Type B pancreatic cell (in vitro differentiated cells): ENCODE measurements at regions not wholly inside any gene's neighbourhood (a gene's known extent, or its start where the extent isn't known, plus 50 kb on each side); places are given as distances from the start of the nearest gene placed in this dataset.
"Not testable (repeated sequence)": the region's sequence is repeated elsewhere in the genome, so short reads cannot be mapped to it uniquely, and the experiment has no call there.

Experiments
- DNase-seq: peaks from one replicate; pipeline ENCODE4 v3.0.0; 2021; ENCODE audit warnings: mixed read lengths; ENCODE audit not compliant: unreplicated experiment; ENCODE audit errors: extremely low spot score
- H3K27ac Mint-ChIP-seq: 2 replicates; pipeline ENCODE4 v1.8.0; 2021; ENCODE audit warnings: mild to moderate bottlenecking, mixed read lengths
- H3K27me3 Mint-ChIP-seq: 2 replicates; pipeline ENCODE4 v1.8.0; 2021; ENCODE audit warnings: mixed read lengths
- H3K36me3 Mint-ChIP-seq: 2 replicates; pipeline ENCODE4 v1.8.0; 2021; ENCODE audit warnings: mixed read lengths
- H3K4me1 Mint-ChIP-seq: one replicate; pipeline ENCODE4 v1.8.0; 2021; ENCODE audit warnings: mixed read lengths; ENCODE audit not compliant: unreplicated experiment
- H3K4me3 Mint-ChIP-seq: 2 replicates; pipeline ENCODE4 v1.8.0; 2021; ENCODE audit warnings: mild to moderate bottlenecking, mixed read lengths
- H3K9me3 Mint-ChIP-seq: 2 replicates; pipeline ENCODE4 v1.8.0; 2021; ENCODE audit warnings: mixed read lengths
- TF ChIP-seq, protein P1 (sequence below): fragments of 200-600 bp; sonication (generic); conservative IDR thresholded peaks from 2 replicates; pipeline ENCODE4 v1.5.0; 2021; ENCODE audit warnings: antibody characterized with exemption, mild to moderate bottlenecking

DNA sequence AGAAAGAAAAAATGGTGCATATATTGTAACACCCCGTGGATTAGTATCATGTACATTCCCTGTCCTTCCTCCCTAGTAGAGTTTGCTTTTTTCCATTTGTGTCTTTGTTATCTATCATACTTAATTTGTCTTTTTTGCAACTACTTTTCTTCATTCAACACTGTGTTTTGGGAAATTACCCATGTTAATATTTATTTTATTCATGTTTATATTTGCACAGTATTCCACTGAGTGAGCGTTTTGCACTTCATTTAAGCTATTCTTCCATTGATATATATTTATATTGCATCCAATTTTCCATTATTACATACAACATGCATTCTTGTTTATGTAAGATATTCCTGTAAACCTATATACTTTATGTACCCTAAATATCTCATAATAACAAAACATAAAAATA, 57.6 kb upstream of the FAM171A1 start:
- TF ChIP-seq, protein P1, sequence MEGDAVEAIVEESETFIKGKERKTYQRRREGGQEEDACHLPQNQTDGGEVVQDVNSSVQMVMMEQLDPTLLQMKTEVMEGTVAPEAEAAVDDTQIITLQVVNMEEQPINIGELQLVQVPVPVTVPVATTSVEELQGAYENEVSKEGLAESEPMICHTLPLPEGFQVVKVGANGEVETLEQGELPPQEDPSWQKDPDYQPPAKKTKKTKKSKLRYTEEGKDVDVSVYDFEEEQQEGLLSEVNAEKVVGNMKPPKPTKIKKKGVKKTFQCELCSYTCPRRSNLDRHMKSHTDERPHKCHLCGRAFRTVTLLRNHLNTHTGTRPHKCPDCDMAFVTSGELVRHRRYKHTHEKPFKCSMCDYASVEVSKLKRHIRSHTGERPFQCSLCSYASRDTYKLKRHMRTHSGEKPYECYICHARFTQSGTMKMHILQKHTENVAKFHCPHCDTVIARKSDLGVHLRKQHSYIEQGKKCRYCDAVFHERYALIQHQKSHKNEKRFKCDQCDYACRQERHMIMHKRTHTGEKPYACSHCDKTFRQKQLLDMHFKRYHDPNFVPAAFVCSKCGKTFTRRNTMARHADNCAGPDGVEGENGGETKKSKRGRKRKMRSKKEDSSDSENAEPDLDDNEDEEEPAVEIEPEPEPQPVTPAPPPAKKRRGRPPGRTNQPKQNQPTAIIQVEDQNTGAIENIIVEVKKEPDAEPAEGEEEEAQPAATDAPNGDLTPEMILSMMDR: no peak
- no peaks in the 10 kb centered on the region for H3K9me3 Mint-ChIP-seq
- DNase-seq: no peak
- H3K36me3 Mint-ChIP-seq: no peaks in the 10 kb centered on the region
- H3K27ac Mint-ChIP-seq: no peak overlapping the region
- H3K4me3 Mint-ChIP-seq: no peak overlapping the region
- H3K4me1 Mint-ChIP-seq: peaks cover 4% of the 10 kb centered on the region
- H3K27me3 Mint-ChIP-seq: no peaks in the 10 kb centered on the region

DNA sequence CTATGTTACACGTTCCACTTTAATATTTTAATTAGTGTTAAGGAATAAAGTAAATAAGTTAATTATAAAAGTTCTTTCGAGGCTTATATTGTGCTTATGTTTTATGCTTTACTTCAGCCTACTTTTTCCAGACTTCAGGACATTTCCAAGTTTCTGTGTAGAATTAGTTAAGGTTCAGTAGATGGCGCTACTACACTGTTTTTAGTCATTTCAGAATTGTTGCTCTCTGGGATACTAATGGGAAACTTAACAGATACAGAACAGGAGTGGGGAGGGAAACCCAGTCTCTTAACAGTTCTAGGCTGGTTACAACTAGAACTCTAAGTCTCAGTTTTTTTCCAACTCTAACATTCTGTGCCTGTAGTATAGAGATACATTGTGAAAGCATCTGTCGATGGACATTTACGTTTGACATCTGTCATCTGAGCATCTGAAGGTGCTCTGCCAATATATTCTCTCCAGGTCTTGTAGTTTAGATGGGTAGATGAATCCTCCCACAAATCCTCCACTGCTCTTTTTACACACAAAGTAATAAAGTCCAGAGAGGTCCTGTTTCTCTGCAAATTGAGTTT, 56.8 kb upstream of the FAM171A1 start:
- Mint-ChIP-seq H3K27me3 (no peaks in the 10 kb centered on the region), H3K4me3 (no peak overlapping the region), H3K4me1 (peaks cover 4% of the 10 kb centered on the region), H3K27ac (no peak overlapping the region), H3K9me3 (no peaks in the 10 kb centered on the region), H3K36me3 (no peaks in the 10 kb centered on the region)
- TF ChIP-seq, protein P1: peak; percentile 82
- no peak for DNase-seq

DNA sequence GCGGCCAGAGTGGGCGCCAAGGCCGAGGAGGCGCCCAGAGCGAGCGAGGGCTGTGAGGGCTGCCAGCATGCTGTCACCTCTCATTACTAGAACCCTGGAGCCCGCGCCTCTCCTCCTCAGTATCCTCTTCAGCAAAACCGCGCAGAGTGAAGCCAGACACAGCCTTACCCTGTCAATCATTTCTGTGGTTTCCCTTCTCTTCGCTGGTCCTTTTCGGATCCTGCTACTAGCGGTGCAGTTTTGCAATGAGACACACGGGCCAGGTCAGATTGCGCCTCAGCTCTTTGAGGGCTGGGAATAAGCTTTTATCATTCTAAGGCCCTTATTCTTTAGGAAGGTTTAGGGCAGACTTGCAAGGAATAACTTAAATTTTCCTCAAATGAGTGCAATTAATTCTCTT, 55.5 kb upstream of the FAM171A1 start:
- Mint-ChIP-seq H3K27me3 (no peaks in the 10 kb centered on the region), H3K9me3 (no peaks in the 10 kb centered on the region), H3K4me1 (no peaks in the 10 kb centered on the region), H3K36me3 (no peaks in the 10 kb centered on the region), H3K4me3 (no peak overlapping the region), H3K27ac (no peak overlapping the region)
- TF ChIP-seq, protein P1: no peak
- no peak for DNase-seq

DNA sequence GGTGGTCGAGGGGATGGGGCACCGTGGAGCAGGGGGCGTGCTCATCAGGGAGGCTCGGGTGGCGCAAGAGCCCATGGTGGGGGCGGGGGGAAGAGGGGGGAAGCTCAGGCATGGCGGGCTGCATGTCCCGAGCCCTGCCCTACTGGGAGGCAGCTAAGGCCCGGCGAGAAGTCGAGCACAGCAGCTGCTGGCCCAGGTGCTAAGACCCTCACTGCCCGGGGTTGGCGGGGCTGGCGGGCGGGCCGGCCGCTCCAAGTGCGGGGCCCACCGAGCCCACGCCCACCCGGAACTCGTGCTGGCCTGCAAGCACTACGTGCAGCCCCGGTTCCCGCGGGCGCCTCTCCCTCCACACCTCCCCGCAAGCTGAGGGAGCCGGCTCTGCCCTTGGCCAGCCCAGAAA, 55.0 kb upstream of the FAM171A1 start:
- no peaks in the 10 kb centered on the region for H3K36me3 Mint-ChIP-seq
- DNase-seq: no peak
- TF ChIP-seq, protein P1: no peak
- H3K27me3 Mint-ChIP-seq: no peaks in the 10 kb centered on the region
- no peak overlapping the region for H3K4me3 Mint-ChIP-seq
- H3K9me3 Mint-ChIP-seq: no peaks in the 10 kb centered on the region
- H3K4me1 Mint-ChIP-seq: no peaks in the 10 kb centered on the region
- H3K27ac Mint-ChIP-seq: no peak overlapping the region

DNA sequence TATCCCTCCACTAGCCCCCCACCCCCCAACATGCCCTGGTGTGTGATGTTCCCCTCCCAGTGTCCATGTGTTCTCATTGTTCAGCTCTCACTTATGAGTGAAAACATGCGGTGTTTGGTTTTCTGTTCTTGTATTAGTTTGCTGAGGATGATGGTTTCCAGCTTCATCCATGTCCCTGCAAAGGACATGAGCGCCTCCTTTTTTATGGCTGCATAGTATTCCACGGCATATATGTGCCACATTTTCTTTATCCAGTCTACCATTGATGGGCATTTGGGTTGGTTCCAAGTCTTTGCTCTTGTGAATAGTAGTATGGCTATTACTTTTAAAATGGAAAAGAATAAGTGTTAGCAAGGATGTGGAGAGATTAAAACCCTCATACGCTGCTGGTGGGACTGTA, 50.8 kb upstream of the FAM171A1 start:
- H3K4me3 Mint-ChIP-seq, H3K4me1 Mint-ChIP-seq, H3K36me3 Mint-ChIP-seq, DNase-seq, H3K27me3 Mint-ChIP-seq, H3K27ac Mint-ChIP-seq, H3K9me3 Mint-ChIP-seq: not testable (repeated sequence)
